B cell (primary cell): ENCODE measurements at regions not wholly inside any gene's neighbourhood (a gene's known extent, or its start where the extent isn't known, plus 50 kb on each side); places are given as distances from the start of the nearest gene placed in this dataset.

Experiments used
- ATAC-seq: fragments of 200-7000 bp; cut with Tn5 transposase; one replicate; pipeline ENCODE4 v1.10.0; 2021; ENCODE audit warnings: low read depth, mild to moderate bottlenecking, moderate number of reproducible peaks, moderate library complexity
- CTCF ChIA-PET: fragments of 350-600 bp; sonication (Branson Sonifier 250); formaldehyde crosslinking; loops from one replicate; lab custom pipeline; 2021; ENCODE audit warnings: antibody characterized with exemption, inconsistent platforms; lab: Charles Lee
- POLR2A ChIA-PET: fragments of 350-600 bp; sonication (Branson Sonifier 250); formaldehyde crosslinking; loops from one replicate; lab custom pipeline; 2021; ENCODE audit warnings: antibody characterized with exemption; lab: Charles Lee
- DNase-seq: peaks from one replicate; pipeline ENCODE4 v3.0.0; 2013
- H2AFZ ChIP-seq: 2 replicates; pipeline ENCODE4 v1.6.1; 2012; ENCODE audit warnings: mild to moderate bottlenecking, low read depth, low read length; ENCODE audit not compliant: insufficient read depth, poor library complexity, severe bottlenecking
- H3K27ac ChIP-seq, 2 donors: 1 replicate in 1 of 2; 2 replicates in 1 of 2; pipeline ENCODE4 v1.5.1; 2012 to 2013; ENCODE audit warnings: low read length in 2 of 2, mild to moderate bottlenecking in 2 of 2, moderate library complexity in 1 of 2
- H3K27me3 ChIP-seq, 4 experiments: fragments of 200-600 bp in 1 of 4; sonication (generic) in 1 of 4; replicated peaks in 1 of 4; 1 replicate in 2 of 4; 2 replicates in 2 of 4; pipeline versions ENCODE4 v1.6.1 to v1.7.0; 2013 to 2016; ENCODE audit warnings: low read length in 3 of 4, mild to moderate bottlenecking in 2 of 4, mixed read lengths in 1 of 4, moderate library complexity in 1 of 4; ENCODE audit not compliant: insufficient read depth in 4 of 4, control insufficient read depth in 3 of 4; ENCODE audit errors: control extremely low read depth in 1 of 4
- H3K36me3 ChIP-seq, 2 experiments: replicated peaks in 1 of 2; 1 replicate in 1 of 2; 2 replicates in 1 of 2; pipeline versions ENCODE4 v1.6.1 to v1.7.1; 2013; ENCODE audit warnings: low read length in 1 of 2; ENCODE audit not compliant: insufficient read depth in 2 of 2, control insufficient read depth in 1 of 2; ENCODE audit errors: control extremely low read depth in 1 of 2, extremely low read depth in 1 of 2
- H3K4me1 ChIP-seq, 2 donors: fragments of 200-600 bp in 1 of 2; sonication (generic) in 1 of 2; 1 replicate in 1 of 2; 2 replicates in 1 of 2; pipeline versions ENCODE4 v1.5.1 to v1.6.1; 2013 to 2017; ENCODE audit warnings: low read length in 2 of 2; ENCODE audit not compliant: control insufficient read depth in 2 of 2, insufficient read depth in 2 of 2
- H3K4me2 ChIP-seq: replicated peaks from 2 replicates; pipeline ENCODE3; 2012; ENCODE audit warnings: mild to moderate bottlenecking, low read depth, low read length; ENCODE audit not compliant: poor library complexity, severe bottlenecking
- H3K4me3 ChIP-seq, 5 experiments: fragments of 200-600 bp in 1 of 5; sonication (generic) in 1 of 5; 1 replicate in 3 of 5; 2 replicates in 2 of 5; pipeline versions ENCODE4 v1.5.1 to v1.7.0; 2011 to 2016; ENCODE audit warnings: low read length in 4 of 5, mild to moderate bottlenecking in 4 of 5, low read depth in 2 of 5, control low read depth in 1 of 5, moderate library complexity in 1 of 5; ENCODE audit not compliant: insufficient read depth in 1 of 5; ENCODE audit errors: control extremely low read depth in 1 of 5, extremely low read depth in 1 of 5
- H3K79me2 ChIP-seq: fragments of 200-600 bp; sonication (generic); one replicate; pipeline ENCODE4 v1.6.0; 2016; ENCODE audit warnings: low read length; ENCODE audit not compliant: control insufficient read depth, insufficient read depth
- H3K9ac ChIP-seq: fragments of 200-600 bp; sonication (generic); 2 replicates; pipeline ENCODE4 v1.6.1; 2017; ENCODE audit warnings: mild to moderate bottlenecking, low read length, moderate library complexity
- H3K9me3 ChIP-seq, 3 donors: one replicate each; pipeline versions ENCODE4 v1.6.1 to v1.7.1; 2013; ENCODE audit warnings: low read length in 2 of 3; ENCODE audit not compliant: control insufficient read depth in 2 of 3, insufficient read depth in 1 of 3; ENCODE audit errors: control extremely low read depth in 1 of 3
- H4K20me1 ChIP-seq: 2 replicates; pipeline ENCODE4 v1.6.0; 2012; ENCODE audit warnings: mild to moderate bottlenecking, low read length; ENCODE audit not compliant: insufficient read depth, control insufficient read depth, poor library complexity, severe bottlenecking
- H3K27ac Mint-ChIP-seq: one replicate; pipeline ENCODE4 v1.8.0; 2021; ENCODE audit warnings: mixed read lengths
- H3K27me3 Mint-ChIP-seq: one replicate; pipeline ENCODE4 v1.8.0; 2021; ENCODE audit warnings: mixed read lengths
- H3K4me1 Mint-ChIP-seq: one replicate; pipeline ENCODE4 v1.8.0; 2021; ENCODE audit warnings: mixed read lengths
- H3K4me3 Mint-ChIP-seq: one replicate; pipeline ENCODE4 v1.8.0; 2021; ENCODE audit warnings: mixed read lengths
- H3K9me3 Mint-ChIP-seq: one replicate; pipeline ENCODE4 v1.8.0; 2022; ENCODE audit warnings: mixed read lengths; ENCODE audit not compliant: insufficient read depth
- EZH2 ChIP-seq: IDR thresholded peaks from 2 replicates; pipeline ENCODE4 v1.6.1; 2012; ENCODE audit warnings: borderline replicate concordance, low read depth, mild to moderate bottlenecking, moderate library complexity, low read length; ENCODE audit not compliant: insufficient read depth, poor library complexity, severe bottlenecking
- WGBS: methylation state at CpG from one replicate; pipeline ENCODE4 v1.1.5; 2013; ENCODE audit warnings: missing lambda C conversion rate; ENCODE audit not compliant: insufficient coverage; 5-methylcytosine and 5-hydroxymethylcytosine counted together
- intact Hi-C: fragments of 100-400 bp; cut with micrococcal nuclease; formaldehyde crosslinking; loops from one replicate; pipeline ENCODE4 v1.10.0; 2022
- TF ChIP-seq, protein P1 (sequence below): fragments of 200-600 bp; IDR thresholded peaks from one replicate; pipeline ENCODE4 v1.8.0; 2022; ENCODE audit warnings: antibody characterized with exemption, mild to moderate bottlenecking

DNA sequence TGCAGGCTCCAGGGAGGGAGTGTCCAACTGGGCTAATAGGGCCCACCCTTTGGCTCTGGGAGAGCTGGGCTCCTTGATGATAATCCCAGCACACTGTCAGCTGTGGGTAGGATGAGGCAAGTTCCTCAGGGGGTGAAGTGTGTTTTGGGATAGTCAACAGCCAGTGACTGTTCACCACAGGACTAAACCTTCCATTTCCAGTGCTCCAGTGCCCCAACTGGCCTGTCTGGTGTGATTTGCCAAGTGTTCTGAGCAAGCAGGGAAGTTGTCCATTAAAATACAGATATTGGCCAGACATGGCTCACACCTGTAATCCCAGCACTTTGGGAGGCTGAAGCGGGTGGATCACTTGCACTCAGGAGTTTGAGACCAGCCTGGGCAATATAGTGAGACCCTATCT lies 150.9 kb downstream of the TM9SF2 start:
- H3K4me3 Mint-ChIP-seq, result no peak overlapping the region
- no peaks in the 10 kb centered on the region for H3K9me3 Mint-ChIP-seq
- ATAC-seq (no peak), DNase-seq (no peak)
- ChIA-PET POLR2A (no interaction called here), CTCF (no interaction called here)
- Histone ChIP-seq H3K9me3 (no peaks in the 10 kb centered on the region), H3K9ac (no peak overlapping the region), H3K4me3 (no peak overlapping the region), H3K27ac (no peak overlapping the region), H3K4me2 (no peak overlapping the region), H2AFZ (no peak overlapping the region), H3K27me3 (peaks cover 0 to 4% (median 0%) of the 10 kb centered on the region in 4 experiments), H3K4me1 (peaks cover 6% of the 10 kb centered on the region in 2 donors), H3K79me2 (peaks cover 3% of the 10 kb centered on the region), H3K36me3 (no peaks in the 10 kb centered on the region), H4K20me1 (peaks cover 5% of the 10 kb centered on the region)
- WGBS, result no CpG with 5 or more reads among the region's 1 CpG
- no peaks in the 10 kb centered on the region for H3K27me3 Mint-ChIP-seq
- H3K4me1 Mint-ChIP-seq, result peaks cover 11% of the 10 kb centered on the region
- no peak overlapping the region for H3K27ac Mint-ChIP-seq
- TF ChIP-seq, protein P1, sequence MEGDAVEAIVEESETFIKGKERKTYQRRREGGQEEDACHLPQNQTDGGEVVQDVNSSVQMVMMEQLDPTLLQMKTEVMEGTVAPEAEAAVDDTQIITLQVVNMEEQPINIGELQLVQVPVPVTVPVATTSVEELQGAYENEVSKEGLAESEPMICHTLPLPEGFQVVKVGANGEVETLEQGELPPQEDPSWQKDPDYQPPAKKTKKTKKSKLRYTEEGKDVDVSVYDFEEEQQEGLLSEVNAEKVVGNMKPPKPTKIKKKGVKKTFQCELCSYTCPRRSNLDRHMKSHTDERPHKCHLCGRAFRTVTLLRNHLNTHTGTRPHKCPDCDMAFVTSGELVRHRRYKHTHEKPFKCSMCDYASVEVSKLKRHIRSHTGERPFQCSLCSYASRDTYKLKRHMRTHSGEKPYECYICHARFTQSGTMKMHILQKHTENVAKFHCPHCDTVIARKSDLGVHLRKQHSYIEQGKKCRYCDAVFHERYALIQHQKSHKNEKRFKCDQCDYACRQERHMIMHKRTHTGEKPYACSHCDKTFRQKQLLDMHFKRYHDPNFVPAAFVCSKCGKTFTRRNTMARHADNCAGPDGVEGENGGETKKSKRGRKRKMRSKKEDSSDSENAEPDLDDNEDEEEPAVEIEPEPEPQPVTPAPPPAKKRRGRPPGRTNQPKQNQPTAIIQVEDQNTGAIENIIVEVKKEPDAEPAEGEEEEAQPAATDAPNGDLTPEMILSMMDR, result no peak
- no peak for TF ChIP-seq EZH2
- intact Hi-C loops, result no loop called here

DNA sequence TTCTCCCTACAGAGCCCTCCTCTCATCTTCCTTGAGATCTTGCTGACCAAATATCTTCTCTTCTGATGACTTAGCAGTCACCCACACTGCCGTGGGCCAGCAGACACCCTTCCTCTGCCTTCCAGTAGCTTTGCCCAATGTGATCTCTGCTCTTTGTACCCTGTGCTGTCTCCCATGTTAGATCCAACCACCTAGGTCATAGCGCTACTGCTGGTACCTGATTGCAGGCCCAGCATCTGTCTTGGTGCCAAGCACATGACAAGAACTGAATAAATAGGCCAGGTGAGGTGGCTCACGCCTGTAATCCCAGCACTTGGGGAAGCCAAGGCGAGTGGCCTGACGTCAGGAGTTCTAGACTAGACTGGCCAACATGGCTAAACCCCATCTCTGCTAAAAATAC lies 149.7 kb downstream of the TM9SF2 start:
- no peaks in the 10 kb centered on the region for H3K27me3 ChIP-seq
- ATAC-seq (no peak), DNase-seq (no peak)
- TF ChIP-seq, protein P1, result no peak
- no peak for TF ChIP-seq EZH2
- no peaks in the 10 kb centered on the region for H3K9me3 ChIP-seq
- 93% methylated on average over 5 of the region's 5 CpGs for WGBS
- H3K36me3 ChIP-seq, result no peaks in the 10 kb centered on the region
- Mint-ChIP-seq H3K27me3 (no peaks in the 10 kb centered on the region), H3K27ac (no peak overlapping the region), H3K4me1 (peaks cover under 1% of the 10 kb centered on the region), H3K4me3 (no peak overlapping the region), H3K9me3 (no peaks in the 10 kb centered on the region)
- no peak overlapping the region for H3K27ac ChIP-seq
- no peak overlapping the region for H2AFZ ChIP-seq
- H3K4me3 ChIP-seq, result no peak overlapping the region
- ChIA-PET POLR2A (no interaction called here), CTCF (interaction anchor here (0.7 kb wide), 1 partner anchor 584 kb away, joined by 3 read pairs; no protein-coding TSS in a partner anchor)
- no peak overlapping the region for H3K9ac ChIP-seq
- H3K4me1 ChIP-seq, result peaks cover 0 to 3% of the 10 kb centered on the region in 2 donors
- peaks cover 7% of the 10 kb centered on the region for H3K79me2 ChIP-seq
- intact Hi-C loops, result no loop called here
- no peaks in the 10 kb centered on the region for H4K20me1 ChIP-seq
- H3K4me2 ChIP-seq, result no peak overlapping the region
